Body of pancreas (tissue), 4 donors: ENCODE measurements at regions not wholly inside any gene's neighbourhood (a gene's known extent, or its start where the extent isn't known, plus 50 kb on each side); places are given as distances from the start of the nearest gene placed in this dataset.

Experiments used
- ATAC-seq: fragments of 150-250 bp; one replicate; pipeline ENCODE4 v1.9.1; 2016
- DNase-seq, 4 donors: peaks; one replicate each; pipeline ENCODE4 v3.0.0-alpha.2; 2019
- H3K27ac ChIP-seq, 4 donors: fragments of 200-600 bp; sonication (generic); 1 replicate in 3 of 4; 2 replicates in 1 of 4; pipeline versions ENCODE4 v1.5.1 to v1.6.1; 2016 to 2019; ENCODE audit warnings: mild to moderate bottlenecking in 1 of 4, mixed read lengths in 1 of 4, moderate library complexity in 1 of 4
- H3K27me3 ChIP-seq, 2 donors: fragments of 200-600 bp; sonication (generic); one replicate each; pipeline ENCODE4 v1.6.0; 2016; ENCODE audit warnings: mild to moderate bottlenecking in 1 of 2
- H3K36me3 ChIP-seq, 2 donors: fragments of 200-600 bp; sonication (generic); replicated peaks in 1 of 2; 2 replicates each; pipeline ENCODE4 v1.5.1; 2016; ENCODE audit warnings: low read depth in 2 of 2; ENCODE audit not compliant: insufficient read depth in 1 of 2
- H3K4me1 ChIP-seq: fragments of 200-600 bp; sonication (generic); one replicate; pipeline ENCODE4 v1.6.0; 2016
- H3K4me3 ChIP-seq, 2 donors: fragments of 200-600 bp; sonication (generic); 1 replicate in 1 of 2; 2 replicates in 1 of 2; pipeline ENCODE4 v1.5.1; 2016 to 2019
- H3K9me3 ChIP-seq, 3 donors: fragments of 200-600 bp; sonication (generic); 1 replicate in 2 of 3; 2 replicates in 1 of 3; pipeline ENCODE4 v1.5.1; 2016
- CTCF ChIP-seq, 7 experiments: fragments of 450-650 bp in 4 of 7; fragments of 200-600 bp in 3 of 7; sonication (generic) in 3 of 7; IDR thresholded peaks; one replicate each; pipeline ENCODE4 v1.5.1; 2016 to 2019; ENCODE audit warnings: antibody characterized with exemption in 7 of 7
- POLR2A ChIP-seq, 3 donors: fragments of 450-650 bp; IDR thresholded peaks; one replicate each; pipeline ENCODE4 v1.6.1; 2016; ENCODE audit warnings: antibody characterized with exemption in 3 of 3, mild to moderate bottlenecking in 2 of 3
- whole genome bisulfite sequencing, 2 donors: methylation state at CpG; one replicate each; pipeline ENCODE4 v1.1.5; 2017; 5-methylcytosine and 5-hydroxymethylcytosine counted together
- intact Hi-C: fragments of 100-400 bp; cut with DNase I; formaldehyde crosslinking; loops from one replicate; pipeline ENCODE4 v1.15.1; 2023

GRCh38 chrX:131837325-131837724 lies 185.8 kb upstream of the STK26 start:
- H3K27ac ChIP-seq, result no peak overlapping the region
- ATAC-seq (no peak), DNase-seq (no peak)
- no peak for TF ChIP-seq CTCF (IDR thresholded peaks at IDR 0.05)
- no peak for TF ChIP-seq POLR2A (IDR thresholded peaks at IDR 0.05)
- intact Hi-C loops, result no loop called here
- no peaks in the 10 kb centered on the region for H3K36me3 ChIP-seq
- no peak overlapping the region for H3K4me3 ChIP-seq
- H3K27me3 ChIP-seq, result no peaks in the 10 kb centered on the region
- H3K9me3 ChIP-seq, result no peaks in the 10 kb centered on the region
- H3K4me1 ChIP-seq, result no peaks in the 10 kb centered on the region

- H3K9me3 ChIP-seq, result no peaks in the 10 kb centered on the region
- H3K4me1 ChIP-seq, result no peaks in the 10 kb centered on the region
- ATAC-seq, result no peak
- H3K36me3 ChIP-seq, result no peaks in the 10 kb centered on the region
- no peak overlapping the region for H3K27ac ChIP-seq
- no peak overlapping the region for H3K4me3 ChIP-seq
- H3K27me3 ChIP-seq, result no peaks in the 10 kb centered on the region
- no peak for DNase-seq
- TF ChIP-seq POLR2A (IDR thresholded peaks at IDR 0.05), result no peak
- no peak for TF ChIP-seq CTCF (IDR thresholded peaks at IDR 0.05)
- intact Hi-C loops, result no loop called here
- WGBS, 2 donors, result 42 to 60% methylated on average over 2 to 16 of the region's 24 CpGs
These were observed 182.2 kb upstream of the STK26 start for GRCh38 chrX:131840799-131841495.

GRCh38 chrX:131841496-131842437 lies 181.3 kb upstream of the STK26 start:
- H3K36me3 ChIP-seq, result no peaks in the 10 kb centered on the region
- no peaks in the 10 kb centered on the region for H3K9me3 ChIP-seq
- TF ChIP-seq CTCF (IDR thresholded peaks at IDR 0.05), result peak; percentile 58 to 86 (median 70)
- no peak for TF ChIP-seq POLR2A (IDR thresholded peaks at IDR 0.05)
- ATAC-seq, result peak; percentile 68
- peak; percentile 23 to 51 (median 42) for DNase-seq
- no peaks in the 10 kb centered on the region for H3K27me3 ChIP-seq
- H3K4me1 ChIP-seq, result no peaks in the 10 kb centered on the region
- intact Hi-C loops, result no loop called here
- H3K27ac ChIP-seq, result no peak overlapping the region
- 25 to 56% methylated on average over 20 to 23 of the region's 31 CpGs for WGBS, 2 donors
- no peak overlapping the region for H3K4me3 ChIP-seq

- Histone ChIP-seq H3K36me3 (no peaks in the 10 kb centered on the region), H3K4me1 (no peaks in the 10 kb centered on the region), H3K27me3 (no peaks in the 10 kb centered on the region), H3K9me3 (no peaks in the 10 kb centered on the region), H3K4me3 (no peak overlapping the region), H3K27ac (no peak overlapping the region)
- intact Hi-C loops, result no loop called here
- ATAC-seq, result no peak
- no peak for DNase-seq
- TF ChIP-seq POLR2A (IDR thresholded peaks at IDR 0.05) (no peak), CTCF (IDR thresholded peaks at IDR 0.05) (no peak)
These were observed 179.1 kb upstream of the STK26 start for GRCh38 chrX:131843987-131844386.
